COLO668 (cell line): ENCODE measurements at regions not wholly inside any gene's neighbourhood (a gene's known extent, or its start where the extent isn't known, plus 50 kb on each side); places are given as distances from the start of the nearest gene placed in this dataset.
"Not testable (repeated sequence)": the region's sequence is repeated elsewhere in the genome, so short reads cannot be mapped to it uniquely, and the experiment has no call there.

ENCODE experiments used
- DNase-seq: peaks from one replicate; lab custom pipeline; 2025; ENCODE audit not compliant: unreplicated experiment; lab: John Stamatoyannopoulos, UW

DNA sequence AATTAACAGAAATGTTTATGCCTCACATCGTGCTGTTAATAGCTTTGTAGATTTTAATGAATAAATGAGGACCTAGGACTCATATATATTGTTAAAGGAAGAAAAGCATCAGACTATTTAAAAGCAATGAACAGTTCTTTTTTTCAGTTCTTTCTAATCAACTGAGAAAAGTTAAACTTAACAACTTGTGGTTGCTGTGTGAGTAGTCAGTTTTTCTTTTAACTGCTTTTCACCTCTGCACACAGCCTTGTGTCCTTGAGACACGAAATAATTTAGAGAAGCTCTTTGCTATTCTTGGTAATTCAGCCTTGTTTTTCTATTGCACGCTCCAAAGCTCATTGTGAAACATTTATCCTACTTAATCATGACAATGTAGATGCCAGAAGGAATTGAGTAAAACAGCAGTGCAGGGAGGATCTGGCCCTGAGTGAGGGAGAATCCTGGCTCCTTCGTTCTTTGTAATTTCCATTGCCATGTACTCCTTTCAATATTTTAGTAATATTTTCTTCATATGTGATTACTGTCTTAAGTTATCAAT, 499.0 kb downstream of the PYDC2 start:
- no peak for DNase-seq

DNA sequence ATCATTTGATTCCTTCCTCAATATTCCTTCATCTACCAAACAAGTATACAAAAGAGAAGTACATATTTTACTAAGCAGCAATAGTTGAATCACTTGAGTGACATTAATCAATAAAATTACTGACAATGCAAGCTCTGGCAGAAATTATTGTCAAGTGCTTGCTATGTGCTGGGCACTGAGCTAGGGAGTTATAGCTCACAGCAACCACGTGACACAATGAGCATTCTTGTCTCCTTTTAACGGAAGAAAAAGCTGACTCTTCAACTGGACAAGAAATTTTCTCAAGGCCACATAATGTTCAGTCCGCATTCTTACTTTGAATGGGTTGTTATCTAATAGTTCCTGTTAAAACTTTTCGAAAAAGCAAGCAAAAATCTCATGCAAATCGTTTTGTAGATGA, 500.1 kb downstream of the PYDC2 start:
- no peak for DNase-seq

DNA sequence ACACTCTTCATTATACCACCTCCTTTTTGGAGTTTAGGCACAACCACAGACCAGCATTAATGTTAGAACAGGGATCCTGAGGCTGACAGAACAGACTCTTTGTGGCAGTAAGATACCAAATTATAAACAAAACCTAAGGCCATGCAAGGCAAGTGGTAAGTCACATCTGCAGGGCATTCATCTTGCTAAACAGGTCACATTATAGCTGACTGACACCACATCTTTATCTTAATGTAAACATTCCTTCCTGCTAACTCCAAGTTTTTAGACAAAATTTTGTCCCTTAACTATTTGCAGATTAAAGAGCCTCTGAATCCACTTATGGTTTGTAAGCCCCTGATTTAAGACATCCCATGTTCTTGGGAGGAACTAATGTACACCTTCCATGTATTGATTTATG, 500.6 kb downstream of the PYDC2 start:
- DNase-seq: no peak

DNA sequence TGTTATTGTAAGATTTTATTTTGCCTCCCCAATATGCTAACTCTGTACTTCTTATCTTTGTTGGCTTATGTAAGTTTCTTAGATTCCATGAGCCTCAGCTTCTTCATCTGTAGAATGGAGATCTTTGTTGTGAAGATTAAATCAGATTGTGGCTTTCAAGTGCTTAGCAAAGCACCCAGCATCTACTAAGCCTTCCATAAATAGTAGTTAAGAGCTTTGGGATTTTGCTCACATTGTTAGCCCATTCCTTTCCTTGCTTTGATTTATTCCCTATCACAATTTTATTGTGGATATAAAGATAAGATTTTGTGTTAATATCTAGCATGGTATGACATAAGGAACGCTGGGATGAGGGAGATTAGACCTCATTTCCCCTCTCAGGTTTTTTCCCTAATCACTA, 501.4 kb downstream of the PYDC2 start:
- DNase-seq: no peak

DNA sequence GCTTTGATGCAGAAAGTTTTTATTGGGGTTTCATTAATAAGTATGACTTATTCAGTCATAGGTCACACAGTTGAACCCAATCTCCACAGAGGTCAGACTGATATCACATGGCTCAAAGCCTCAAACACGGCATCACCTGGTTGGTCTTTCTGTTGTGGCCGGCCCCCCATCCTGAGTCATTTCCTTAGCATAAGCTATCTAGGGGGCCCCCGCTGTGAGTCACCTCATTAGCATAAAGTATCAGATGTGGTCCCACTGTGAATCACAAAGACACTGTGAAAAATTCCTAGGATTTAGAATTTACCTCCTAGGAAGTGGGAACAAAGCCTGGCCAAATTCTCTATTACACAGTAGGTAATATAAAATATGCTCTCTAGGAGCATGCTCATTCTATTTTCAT, 502.2 kb downstream of the PYDC2 start:
- no peak for DNase-seq

DNA sequence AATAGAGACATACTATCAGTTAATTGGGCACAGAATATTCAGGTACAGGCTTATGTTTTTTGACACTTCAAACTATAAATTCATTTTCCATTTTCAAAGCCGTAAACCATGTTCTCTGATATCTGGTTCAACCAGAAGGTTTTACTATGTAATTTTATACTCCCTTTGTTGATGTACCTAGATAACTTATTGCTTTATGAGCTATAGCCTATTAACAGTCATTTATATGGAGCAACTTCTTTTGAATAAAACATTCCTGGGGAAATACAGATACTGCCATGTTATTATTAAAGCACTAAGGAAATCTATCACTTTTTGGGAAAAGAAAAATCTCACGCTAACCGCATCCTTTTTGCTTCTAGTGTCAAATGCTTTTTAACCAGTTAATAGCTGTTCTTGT, 505.6 kb downstream of the PYDC2 start:
- no peak for DNase-seq

DNA sequence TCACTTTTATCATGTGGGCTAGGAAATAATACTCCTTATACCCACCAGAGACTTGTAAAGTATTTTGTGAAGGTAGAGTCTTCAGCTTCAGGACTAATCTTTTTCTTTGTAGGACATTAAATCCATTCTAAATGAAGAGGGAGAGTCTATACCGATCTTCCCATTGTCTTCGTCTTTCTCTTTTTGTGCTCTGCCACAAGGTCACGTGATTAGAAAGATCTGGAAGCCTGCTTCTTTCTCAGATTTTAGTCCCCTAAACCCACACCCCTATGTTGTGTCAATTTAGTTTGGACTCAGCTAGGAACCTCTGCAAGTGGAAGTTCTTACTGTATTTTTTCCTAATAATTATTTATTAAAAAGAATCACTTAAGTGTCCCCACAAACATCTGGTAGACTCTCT, 507.3 kb downstream of the PYDC2 start:
- DNase-seq: no peak

DNA sequence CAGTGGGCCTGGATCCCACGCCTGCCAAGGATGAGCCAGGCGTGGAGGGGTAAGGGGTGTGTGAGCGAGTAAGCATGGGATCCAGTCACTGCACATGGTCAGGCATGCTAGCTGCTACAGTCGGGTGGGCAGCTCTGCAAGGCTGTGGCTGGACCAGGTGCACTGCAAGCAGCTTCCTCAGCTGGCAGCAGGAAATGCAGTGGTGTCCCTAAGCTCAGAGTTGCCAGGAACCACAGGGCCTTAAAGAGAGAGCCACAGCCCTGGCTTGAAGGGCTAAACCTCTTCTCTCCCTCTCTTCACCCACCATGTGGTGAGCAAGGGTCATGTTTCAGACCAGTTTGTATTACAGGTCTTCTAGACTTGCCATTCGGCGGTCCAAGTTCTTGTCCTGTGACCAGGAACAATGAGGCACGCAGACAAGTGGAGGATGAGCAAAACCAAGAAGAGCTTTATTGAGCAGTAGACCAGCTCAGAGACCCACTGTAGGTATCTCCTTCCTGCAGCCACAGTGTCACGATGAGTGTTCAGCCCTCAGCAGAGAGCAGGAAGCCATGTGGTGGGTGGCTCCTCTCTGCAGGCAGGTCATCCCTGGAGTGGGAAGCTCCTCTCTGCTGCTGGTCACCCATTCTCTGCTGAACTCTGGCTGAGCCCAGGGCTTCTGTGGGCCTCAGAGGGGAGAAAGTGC, 511.9 kb downstream of the PYDC2 start:
- no peak for DNase-seq

DNA sequence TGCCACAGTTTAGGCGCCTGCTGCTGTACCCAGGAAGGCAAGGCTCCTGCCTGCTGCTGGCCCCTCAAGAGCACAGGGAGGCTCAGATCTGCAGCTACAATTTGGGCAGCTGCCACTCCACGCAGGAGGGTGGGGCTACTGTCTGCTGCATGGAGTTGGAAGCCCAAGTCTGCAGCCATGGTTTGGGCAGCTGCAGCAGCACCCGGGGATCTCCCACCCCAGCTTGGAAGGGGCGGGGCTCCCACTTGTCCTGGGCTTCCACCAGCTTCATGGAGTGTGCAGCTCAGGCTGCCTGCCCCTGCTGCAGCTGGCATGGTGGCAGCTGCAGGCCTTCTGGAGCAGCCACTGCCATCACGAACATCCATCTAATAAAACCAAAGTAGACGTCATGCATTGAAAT, 512.9 kb downstream of the PYDC2 start:
- no peak for DNase-seq

DNA sequence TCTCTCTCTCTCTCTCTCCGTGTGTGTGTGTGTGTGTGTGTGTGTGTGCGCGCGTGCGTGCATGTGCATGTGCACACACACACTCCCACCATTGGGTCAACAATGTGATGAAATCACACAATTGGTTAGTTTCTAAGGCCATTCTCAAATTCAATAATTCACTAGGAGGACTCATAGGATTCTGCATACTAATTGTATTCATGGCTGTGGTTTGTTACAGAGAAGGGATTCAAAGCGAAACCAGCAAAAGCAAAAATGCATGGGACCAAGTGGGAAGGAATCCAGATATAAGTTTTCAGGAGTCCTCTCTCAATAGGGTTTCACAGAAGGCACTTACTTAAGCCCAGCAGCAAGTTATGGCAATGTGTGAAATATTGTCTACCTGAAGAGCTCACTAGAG, 515.0 kb downstream of the PYDC2 start:
- no peak for DNase-seq

DNA sequence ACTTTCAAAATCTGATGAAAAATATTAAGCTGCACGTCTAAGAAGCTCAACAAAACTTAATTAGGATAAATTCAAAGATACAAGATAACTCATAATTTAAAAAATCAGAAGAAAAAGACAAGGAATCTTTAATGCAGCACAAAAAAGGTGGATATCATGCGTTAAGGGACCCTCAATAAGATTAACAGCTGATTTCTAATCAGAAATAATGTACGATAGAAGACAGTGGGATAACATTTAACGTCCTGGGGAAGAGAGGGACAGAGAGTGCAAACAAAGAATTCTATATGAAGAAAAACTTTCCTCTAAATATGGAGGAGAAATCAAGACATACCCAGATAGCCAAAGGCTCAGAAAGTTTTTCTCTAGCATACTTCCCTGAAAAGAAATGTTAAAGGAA, 519.5 kb downstream of the PYDC2 start:
- DNase-seq: no peak

DNA sequence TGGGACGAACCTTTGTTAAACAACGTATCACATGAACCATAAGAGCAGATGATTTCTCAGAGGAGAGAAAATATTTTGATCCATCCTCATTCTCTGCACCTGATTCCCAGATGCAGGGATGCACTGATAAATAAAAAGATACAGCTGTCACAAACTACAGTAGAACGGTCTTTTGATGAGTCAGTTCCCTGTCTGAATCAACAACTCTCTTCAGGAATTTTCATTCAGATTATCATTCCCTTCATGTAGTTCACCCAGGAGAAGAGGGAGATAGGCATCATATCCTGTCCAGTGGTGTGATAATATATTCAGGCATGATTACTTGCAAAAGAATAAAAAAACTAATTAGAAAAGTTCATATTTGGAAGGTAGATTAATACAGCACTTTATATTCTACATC, 521.5 kb downstream of the PYDC2 start:
- no peak for DNase-seq

DNA sequence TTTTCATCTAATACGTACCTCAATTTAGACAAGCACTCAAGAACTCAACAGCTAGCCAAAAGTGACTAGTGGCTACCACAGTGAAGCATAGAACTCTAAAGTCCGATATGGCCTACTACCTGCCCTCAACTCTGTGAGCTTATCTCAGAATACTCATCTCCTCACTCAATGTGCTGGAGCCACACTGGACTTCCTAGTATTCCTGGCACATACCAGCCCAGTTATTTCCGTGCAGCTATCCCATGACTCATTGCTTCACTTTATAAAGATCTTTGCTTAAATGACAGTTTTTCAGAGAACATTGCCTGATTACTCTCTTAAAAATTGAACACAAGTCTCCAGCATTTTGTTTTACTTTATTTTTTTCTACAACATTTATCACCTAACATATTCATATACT, 524.7 kb downstream of the PYDC2 start:
- no peak for DNase-seq

DNA sequence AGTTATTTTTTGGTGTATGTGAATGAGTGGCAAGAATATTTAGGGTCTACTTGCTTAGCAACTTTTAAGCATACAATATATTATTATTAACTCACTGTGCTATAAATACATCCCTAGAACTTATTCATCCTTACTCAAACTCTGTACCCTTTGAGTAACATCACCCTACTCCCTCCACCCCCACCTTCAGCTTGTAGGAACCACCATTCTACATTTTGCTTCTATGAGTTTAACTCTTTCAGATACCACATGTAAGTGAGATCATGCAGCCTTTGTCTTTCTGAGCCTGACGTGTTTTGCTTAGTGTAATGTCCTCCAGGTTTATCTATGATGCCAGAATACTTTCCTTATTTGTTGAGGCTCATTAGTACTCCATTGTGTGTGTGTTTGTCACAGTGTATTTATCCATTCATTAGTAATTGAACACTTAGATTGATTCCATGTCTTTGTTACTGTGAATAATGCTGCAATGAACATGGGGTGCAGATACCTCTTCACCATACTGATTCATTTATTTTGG, 526.9 kb downstream of the PYDC2 start:
- DNase-seq: no peak

DNA sequence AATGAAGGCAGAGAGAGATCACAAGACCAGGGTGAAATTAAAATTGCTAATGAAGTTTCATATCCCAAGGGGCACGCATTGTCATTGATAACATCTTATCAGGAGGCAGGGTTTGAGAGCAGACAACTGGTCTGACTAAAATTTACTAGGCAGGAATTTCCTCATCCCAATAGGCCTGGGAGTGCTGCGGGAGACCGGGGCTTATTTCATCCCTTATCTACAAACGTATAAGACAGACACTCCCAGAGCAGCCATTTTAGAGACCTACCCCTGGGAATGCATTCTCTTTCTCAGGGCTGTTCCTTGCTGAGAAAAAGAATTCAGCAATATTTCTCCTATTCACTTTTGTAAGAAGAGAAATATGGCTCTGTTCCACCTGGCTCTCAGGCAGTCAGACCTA, 533.0 kb downstream of the PYDC2 start:
- DNase-seq: not testable (repeated sequence)

DNA sequence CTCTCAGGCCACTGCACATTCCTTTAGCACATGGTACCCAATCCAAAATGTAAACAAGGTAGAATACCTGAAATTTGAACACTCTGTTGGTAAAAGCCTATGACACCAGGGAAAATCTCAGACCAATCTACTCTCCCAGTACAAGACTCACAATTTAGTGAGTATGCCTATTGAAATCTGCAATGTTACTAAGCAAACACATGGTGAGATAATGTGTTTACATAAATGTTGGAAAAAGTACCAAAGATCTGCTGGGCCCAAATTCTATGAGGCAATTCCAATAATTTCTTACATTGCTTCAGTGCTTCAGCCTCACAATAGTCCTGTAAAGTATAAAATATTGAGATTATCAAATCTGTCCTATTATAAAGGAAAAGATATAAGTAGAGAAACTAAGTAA, 536.1 kb downstream of the PYDC2 start:
- no peak for DNase-seq

DNA sequence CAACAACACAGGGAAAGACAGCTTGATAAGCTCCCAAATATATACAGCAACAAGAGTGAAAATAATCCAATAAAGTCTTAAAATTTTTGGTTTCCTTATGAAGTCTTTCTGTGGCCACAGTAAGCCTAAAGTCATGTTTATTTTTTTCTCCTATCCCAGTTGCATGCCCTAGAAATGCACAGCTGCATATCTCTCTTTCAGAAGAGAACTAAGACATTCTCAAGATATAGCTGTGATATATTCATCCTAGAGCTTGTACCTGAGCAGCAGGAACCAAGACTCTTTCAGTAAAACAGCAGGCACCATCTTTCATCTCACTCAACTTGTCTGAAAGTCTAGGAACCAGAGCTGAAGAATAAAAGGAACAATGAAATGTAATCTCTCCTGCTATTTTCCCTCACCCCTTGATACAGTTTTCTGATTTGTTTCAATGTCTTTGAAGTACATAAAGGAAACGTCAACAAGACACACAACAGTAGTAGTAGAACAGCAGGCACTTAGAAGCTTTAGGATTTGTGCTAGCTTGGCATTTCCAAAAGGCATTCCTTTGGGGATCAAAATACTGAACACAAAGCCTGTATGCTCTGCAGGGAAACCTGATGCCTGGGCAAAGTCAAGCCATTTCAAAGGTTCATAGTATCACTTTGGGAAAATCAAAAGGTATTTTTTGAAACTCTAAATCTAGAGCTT, 536.8 kb downstream of the PYDC2 start:
- no peak for DNase-seq

DNA sequence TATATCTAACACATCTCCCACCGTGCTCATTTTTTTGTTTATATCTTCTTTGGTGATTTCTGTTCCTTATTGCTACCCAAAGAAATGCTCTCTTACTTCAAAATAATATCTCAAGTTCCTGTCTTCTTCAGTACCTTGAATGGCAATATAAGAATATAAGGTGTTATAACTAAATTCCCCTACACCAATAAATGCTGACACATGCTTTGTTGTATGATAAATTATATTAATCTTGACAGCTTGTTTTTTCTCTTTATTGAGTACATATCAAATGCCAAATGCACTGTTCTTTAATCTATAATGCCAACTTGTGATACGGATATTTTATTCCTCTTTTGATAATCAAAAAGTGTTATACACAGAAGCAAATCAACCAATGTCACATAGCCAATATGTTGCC, 540.3 kb downstream of the PYDC2 start:
- DNase-seq: no peak

DNA sequence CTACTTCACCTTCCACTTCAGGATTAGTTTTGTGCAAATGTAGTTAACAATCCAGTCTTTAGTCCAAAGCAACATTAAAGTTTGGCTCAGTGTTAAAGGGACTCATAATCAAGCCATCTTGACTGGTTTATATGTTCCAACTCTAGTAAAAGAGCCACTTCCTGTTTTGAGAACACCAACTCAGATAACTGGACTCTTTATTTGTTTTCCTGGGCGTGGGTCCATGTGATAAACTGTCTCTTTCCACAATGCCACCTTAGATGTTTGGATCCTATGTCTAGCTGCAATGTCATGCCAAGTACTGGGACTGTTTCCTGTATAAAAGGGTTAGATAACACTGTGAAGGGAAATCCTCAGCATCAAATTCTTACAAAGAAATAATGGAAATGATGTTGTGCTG, 545.0 kb downstream of the PYDC2 start:
- DNase-seq: no peak

DNA sequence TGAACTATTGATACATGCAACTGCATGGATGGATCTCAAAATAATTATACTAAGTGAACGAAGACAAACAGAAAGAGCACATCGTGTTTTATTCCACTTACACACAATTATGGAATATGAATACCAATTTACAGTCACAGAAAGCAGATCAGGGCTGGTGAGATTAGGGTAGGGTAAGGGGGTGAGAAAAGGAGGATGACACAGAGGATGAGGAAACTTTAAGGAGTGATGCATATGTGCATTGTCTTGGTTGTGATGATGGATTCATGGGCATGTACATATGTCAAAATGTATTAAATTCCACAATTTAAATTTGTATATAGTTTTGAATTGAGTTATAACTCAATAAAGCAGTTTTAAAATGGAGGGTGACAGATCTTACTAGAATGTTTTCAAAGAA, 548.9 kb downstream of the PYDC2 start:
- no peak for DNase-seq

DNA sequence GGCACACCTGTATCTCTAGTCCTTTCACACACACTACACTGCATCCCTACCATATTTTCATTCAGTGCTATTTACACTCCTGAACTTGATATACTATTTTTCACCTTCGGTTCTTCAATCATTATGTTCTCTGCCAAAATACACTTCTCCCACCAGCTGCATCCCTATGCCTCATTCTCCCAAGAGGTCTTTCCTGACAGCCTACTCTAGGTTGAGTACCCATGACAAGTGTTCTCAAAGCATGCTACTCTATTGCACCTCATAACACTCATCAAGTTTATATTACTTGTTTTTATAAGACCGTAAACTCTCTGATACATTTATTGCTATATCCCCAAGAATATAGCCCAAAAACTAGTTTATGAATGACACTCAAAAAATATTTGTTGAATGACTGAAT, 549.5 kb downstream of the PYDC2 start:
- no peak for DNase-seq

DNA sequence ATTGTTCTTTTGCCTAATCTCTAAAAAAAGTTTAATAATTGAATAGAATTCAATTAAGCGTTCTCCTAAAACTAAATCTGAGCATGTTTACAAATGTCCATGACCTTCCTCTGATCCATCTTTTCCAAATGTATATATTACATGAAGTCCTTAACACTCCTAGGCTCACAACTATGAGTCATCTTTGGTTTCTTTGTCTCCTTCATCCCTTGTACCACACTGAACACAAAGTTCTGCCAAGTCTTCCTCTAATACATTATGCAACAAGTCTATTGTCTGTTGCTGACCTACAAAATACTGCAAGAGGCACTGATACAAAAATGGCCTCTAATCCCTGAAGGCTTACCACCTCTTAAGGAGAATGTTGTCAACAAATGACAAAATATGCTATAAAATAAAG, 550.2 kb downstream of the PYDC2 start:
- no peak for DNase-seq

DNA sequence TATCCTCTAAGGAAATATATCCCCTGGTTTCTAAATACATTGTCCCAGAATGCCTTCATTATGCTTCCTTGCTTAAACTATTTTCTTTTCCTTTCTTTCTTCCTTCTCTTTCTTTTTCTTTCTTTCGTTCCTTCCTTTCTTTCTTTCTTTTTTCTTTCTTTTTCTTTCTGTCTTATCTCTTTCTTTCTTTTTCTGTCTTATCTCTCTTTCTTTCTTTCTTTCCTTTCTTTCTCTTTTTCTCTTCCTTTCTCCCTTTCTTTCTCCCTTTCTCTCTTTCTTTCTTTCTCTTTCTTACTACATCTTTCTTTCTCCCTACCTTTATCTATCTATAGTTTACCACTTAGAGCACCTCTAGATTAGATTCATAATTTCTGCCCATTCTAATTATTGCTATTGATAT, 552.1 kb downstream of the PYDC2 start:
- DNase-seq: no peak
